ENCODE measurements at regions not wholly inside any gene's neighbourhood (a gene's known extent, or its start where the extent isn't known, plus 50 kb on each side); places are given as distances from the start of the nearest gene placed in this dataset.

GRCh38 chr16:13587181-13587580 is 332.8 kb upstream of the ERCC4 start:
- Mint-ChIP-seq H3K27me3 (ENCODE audit: low read depth) (no peaks in the 10 kb centered on the region; the same call in 1 of the 2 replicates), H3K27ac (no peak overlapping the region), H3K4me3 (no peak overlapping the region), H3K9me3 (no peaks in the 10 kb centered on the region; a peak in 2 of 5 replicates), H3K4me1 (peaks cover 0 to 3% of the 10 kb centered on the region in 2 experiments; a peak in 1 of 4 replicates), H3K36me3 (ENCODE audit: insufficient read depth in 1 of 3, low read depth in 3 of 3) (no peaks in the 10 kb centered on the region; a peak in 1 of 7 replicates)
- no peak overlapping the region for H2BK20ac ChIP-seq (ENCODE audit: low read depth, low read length, poor library complexity, severe bottlenecking)
- no peak overlapping the region for H3T11ph ChIP-seq (ENCODE audit: low read length)
- H3K9ac ChIP-seq (ENCODE audit: extremely low read depth, insufficient read length, low read length), result no peak overlapping the region
- H3K27me3 ChIP-seq (ENCODE audit: insufficient read depth, low read length), result no peaks in the 10 kb centered on the region
- H2AK5ac ChIP-seq (ENCODE audit: insufficient read length, low read length), result no peak overlapping the region
- H3K23me2 ChIP-seq (ENCODE audit: insufficient read length, low read depth, low read length, poor library complexity, severe bottlenecking), result no peaks in the 10 kb centered on the region
- H4K5ac ChIP-seq (ENCODE audit: insufficient read length, low read depth, low read length), result no peak overlapping the region
- WGBS (ENCODE audit: extremely low coverage, insufficient read length, low lambda C conversion rate), result no CpG with 5 or more reads among the region's 1 CpG
- H4K91ac ChIP-seq (ENCODE audit: insufficient read length, low read depth, low read length), result no peak overlapping the region
- H3K23ac ChIP-seq (ENCODE audit: insufficient read length, low read depth, low read length), result no peak overlapping the region
- H2BK12ac ChIP-seq (ENCODE audit: insufficient read length, low read depth, low read length), result no peak overlapping the region
- H2AFZ ChIP-seq (ENCODE audit: low read length), result no peak overlapping the region
- H2BK15ac ChIP-seq (ENCODE audit: low read depth, low read length), result no peak overlapping the region
- H4K8ac ChIP-seq (replicated peaks; ENCODE audit: insufficient read length, low read depth, low read length), result no peak overlapping the region
- H4K20me1 ChIP-seq (ENCODE audit: control insufficient read depth, insufficient read depth, insufficient read length), result no peaks in the 10 kb centered on the region
- H3K18ac ChIP-seq (ENCODE audit: insufficient read length, low read depth, low read length), result no peak overlapping the region
- no peaks in the 10 kb centered on the region for H3K79me1 ChIP-seq (ENCODE audit: insufficient read depth, low read depth, low read length, poor library complexity, severe bottlenecking)
- no peaks in the 10 kb centered on the region for H3K4me1 ChIP-seq (ENCODE audit: insufficient read depth, low read length)
- H3K79me2 ChIP-seq (ENCODE audit: insufficient read depth, low read length), result no peaks in the 10 kb centered on the region
- no peak overlapping the region for H2BK5ac ChIP-seq (ENCODE audit: insufficient read length, low read length)
- no peak overlapping the region for H3K14ac ChIP-seq (ENCODE audit: insufficient read depth, low read length)
- TF ChIP-seq, protein P1, sequence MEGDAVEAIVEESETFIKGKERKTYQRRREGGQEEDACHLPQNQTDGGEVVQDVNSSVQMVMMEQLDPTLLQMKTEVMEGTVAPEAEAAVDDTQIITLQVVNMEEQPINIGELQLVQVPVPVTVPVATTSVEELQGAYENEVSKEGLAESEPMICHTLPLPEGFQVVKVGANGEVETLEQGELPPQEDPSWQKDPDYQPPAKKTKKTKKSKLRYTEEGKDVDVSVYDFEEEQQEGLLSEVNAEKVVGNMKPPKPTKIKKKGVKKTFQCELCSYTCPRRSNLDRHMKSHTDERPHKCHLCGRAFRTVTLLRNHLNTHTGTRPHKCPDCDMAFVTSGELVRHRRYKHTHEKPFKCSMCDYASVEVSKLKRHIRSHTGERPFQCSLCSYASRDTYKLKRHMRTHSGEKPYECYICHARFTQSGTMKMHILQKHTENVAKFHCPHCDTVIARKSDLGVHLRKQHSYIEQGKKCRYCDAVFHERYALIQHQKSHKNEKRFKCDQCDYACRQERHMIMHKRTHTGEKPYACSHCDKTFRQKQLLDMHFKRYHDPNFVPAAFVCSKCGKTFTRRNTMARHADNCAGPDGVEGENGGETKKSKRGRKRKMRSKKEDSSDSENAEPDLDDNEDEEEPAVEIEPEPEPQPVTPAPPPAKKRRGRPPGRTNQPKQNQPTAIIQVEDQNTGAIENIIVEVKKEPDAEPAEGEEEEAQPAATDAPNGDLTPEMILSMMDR (conservative IDR thresholded peaks at IDR 0.05), result no peak
- H3K27ac ChIP-seq (ENCODE audit: insufficient read length, low read depth, low read length), result no peak overlapping the region
- no peak overlapping the region for H2BK120ac ChIP-seq (ENCODE audit: low read depth, low read length, poor library complexity, severe bottlenecking)
- H3K4me2 ChIP-seq (ENCODE audit: insufficient read depth, insufficient read length, low read length), result no peak overlapping the region
- no peak overlapping the region for H3K56ac ChIP-seq (ENCODE audit: insufficient read length, low read depth, low read length)
- no peak overlapping the region for H3K4ac ChIP-seq (ENCODE audit: low read depth, low read length)
- no peak for DNase-seq
- H3K9me3 ChIP-seq (ENCODE audit: control insufficient read depth, low read depth, low read length), result no peaks in the 10 kb centered on the region
